ENCODE measurements at regions not wholly inside any gene's neighbourhood (a gene's known extent, or its start where the extent isn't known, plus 50 kb on each side); places are given as distances from the start of the nearest gene placed in this dataset.

DNA sequence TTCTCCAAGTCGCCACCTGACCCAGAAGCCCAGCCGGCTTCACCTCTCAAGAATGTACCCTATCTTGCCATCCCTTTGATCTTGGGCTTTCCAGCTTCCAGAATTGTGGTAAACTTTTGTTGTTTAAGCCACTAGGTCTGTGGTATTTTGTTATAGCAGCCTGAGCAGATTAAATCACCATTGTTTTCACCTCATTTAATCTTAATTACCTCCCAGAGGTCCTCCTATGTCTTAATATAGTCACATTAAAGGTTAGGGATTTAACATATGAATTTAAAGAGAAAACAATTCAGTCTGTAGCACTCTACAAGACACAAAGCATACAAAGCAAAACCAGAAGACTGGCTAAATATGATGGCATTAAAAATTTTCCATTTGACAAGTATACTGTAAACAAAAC lies 123.4 kb upstream of the CADM2 start:
- 74 to 81% (median 78%) methylated on average over 2 of the region's 2 CpGs for WGBS, 4 donors
- Histone ChIP-seq H3K4me3 (no peak overlapping the region), H3K27me3 (no peaks in the 10 kb centered on the region), H3K27ac (no peak overlapping the region), H3K4me1 (no peaks in the 10 kb centered on the region), H3K36me3 (no peaks in the 10 kb centered on the region), H3K9me3 (no peaks in the 10 kb centered on the region)
- TF ChIP-seq, protein P1, sequence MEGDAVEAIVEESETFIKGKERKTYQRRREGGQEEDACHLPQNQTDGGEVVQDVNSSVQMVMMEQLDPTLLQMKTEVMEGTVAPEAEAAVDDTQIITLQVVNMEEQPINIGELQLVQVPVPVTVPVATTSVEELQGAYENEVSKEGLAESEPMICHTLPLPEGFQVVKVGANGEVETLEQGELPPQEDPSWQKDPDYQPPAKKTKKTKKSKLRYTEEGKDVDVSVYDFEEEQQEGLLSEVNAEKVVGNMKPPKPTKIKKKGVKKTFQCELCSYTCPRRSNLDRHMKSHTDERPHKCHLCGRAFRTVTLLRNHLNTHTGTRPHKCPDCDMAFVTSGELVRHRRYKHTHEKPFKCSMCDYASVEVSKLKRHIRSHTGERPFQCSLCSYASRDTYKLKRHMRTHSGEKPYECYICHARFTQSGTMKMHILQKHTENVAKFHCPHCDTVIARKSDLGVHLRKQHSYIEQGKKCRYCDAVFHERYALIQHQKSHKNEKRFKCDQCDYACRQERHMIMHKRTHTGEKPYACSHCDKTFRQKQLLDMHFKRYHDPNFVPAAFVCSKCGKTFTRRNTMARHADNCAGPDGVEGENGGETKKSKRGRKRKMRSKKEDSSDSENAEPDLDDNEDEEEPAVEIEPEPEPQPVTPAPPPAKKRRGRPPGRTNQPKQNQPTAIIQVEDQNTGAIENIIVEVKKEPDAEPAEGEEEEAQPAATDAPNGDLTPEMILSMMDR (IDR thresholded peaks at IDR 0.05), result no peak
- TF ChIP-seq POLR2A (IDR thresholded peaks at IDR 0.05), result no peak
- intact Hi-C loops (cut with DNase I), result no loop called here
- ATAC-seq (no peak), DNase-seq (no peak)

DNA sequence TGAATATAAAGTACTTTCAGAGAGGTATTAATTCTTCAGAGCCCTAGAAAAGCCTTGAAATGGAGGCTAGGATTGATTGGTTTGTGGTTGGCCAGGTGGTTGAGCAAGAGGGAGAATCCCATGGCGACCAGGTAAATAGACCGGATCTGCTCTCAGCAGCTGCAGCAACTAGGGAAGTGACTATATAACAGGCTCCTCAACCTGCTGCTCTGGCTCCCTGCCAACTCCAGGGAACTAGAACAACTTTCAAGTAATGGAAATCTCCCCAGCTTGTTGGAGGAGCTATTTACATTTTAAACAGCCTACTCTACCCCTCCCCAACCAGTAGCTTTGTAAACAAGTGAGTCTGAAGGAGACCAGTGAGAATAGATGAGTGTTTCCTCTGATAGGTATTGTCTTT lies 121.8 kb upstream of the CADM2 start:
- no peak for TF ChIP-seq POLR2A (IDR thresholded peaks at IDR 0.05)
- TF ChIP-seq, protein P1 (IDR thresholded peaks at IDR 0.05), result no peak
- intact Hi-C loops (cut with DNase I), result no loop called here
- no peaks in the 10 kb centered on the region for H3K36me3 ChIP-seq
- WGBS, 4 donors, result 5 to 20% (median 19%) methylated on average over 2 of the region's 2 CpGs
- ATAC-seq (no peak), DNase-seq (no peak)
- H3K27me3 ChIP-seq, result no peaks in the 10 kb centered on the region
- no peak overlapping the region for H3K27ac ChIP-seq
- no peak overlapping the region for H3K4me3 ChIP-seq
- H3K9me3 ChIP-seq, result no peaks in the 10 kb centered on the region
- H3K4me1 ChIP-seq, result no peaks in the 10 kb centered on the region

DNA sequence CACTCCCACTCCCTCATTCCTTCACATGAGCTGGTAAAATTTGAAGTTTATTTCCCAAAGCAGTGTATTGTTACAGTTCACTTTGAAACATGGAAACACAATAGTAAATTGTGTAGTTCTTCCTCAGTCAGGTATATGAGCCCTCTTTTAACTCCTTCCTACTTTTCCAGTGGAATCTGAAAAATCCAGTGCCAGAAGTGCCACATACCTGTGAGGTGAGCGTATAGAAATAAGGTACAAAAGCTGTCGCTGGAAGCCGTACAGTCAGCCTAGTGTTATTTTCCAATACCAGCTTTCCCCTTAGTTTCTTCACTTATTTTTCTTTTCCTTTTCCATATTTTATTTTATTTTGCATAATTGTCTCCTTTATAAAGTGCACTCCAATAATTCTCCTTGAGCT lies 81.7 kb upstream of the CADM2 start:
- no peak for TF ChIP-seq POLR2A (IDR thresholded peaks at IDR 0.05)
- TF ChIP-seq, protein P1 (IDR thresholded peaks at IDR 0.05), result no peak

DNA sequence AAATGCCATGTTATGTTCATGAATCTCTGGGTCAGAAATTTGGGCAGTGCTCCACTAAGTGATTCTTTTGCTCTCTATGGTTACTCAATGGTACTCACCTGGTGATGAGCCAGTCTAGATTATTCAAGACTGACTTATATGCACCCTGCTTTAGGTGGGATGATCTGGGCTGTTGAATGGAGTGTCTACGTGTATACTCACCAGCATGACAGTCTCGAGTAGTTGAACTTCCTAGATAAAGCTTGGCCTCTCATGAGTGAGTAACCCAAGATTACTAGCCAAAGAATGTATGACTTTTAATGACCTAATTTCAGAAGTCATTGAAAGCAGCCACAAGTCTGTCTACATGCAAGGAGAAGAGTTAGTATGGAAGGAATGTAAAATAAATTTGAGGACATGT lies 77.5 kb upstream of the CADM2 start:
- 63 to 84% (median 68%) methylated on average over 2 of the region's 2 CpGs for WGBS, 4 donors
- H3K27ac ChIP-seq, result no peak overlapping the region
- no peaks in the 10 kb centered on the region for H3K9me3 ChIP-seq
- no peak for ATAC-seq
- intact Hi-C loops (cut with DNase I), result no loop called here
- H3K27me3 ChIP-seq, result no peaks in the 10 kb centered on the region
- H3K36me3 ChIP-seq, result no peaks in the 10 kb centered on the region
- no peaks in the 10 kb centered on the region for H3K4me1 ChIP-seq
- TF ChIP-seq, protein P1 (IDR thresholded peaks at IDR 0.05), result no peak
- TF ChIP-seq POLR2A (IDR thresholded peaks at IDR 0.05), result no peak
- no peak overlapping the region for H3K4me3 ChIP-seq
- no peak for DNase-seq

More for the DNA sequence above, 81.7 kb upstream of the CADM2 start:
- no peak for DNase-seq
- Histone ChIP-seq H3K27me3 (no peaks in the 10 kb centered on the region), H3K9me3 (no peaks in the 10 kb centered on the region), H3K4me3 (no peak overlapping the region), H3K36me3 (no peaks in the 10 kb centered on the region), H3K4me1 (no peaks in the 10 kb centered on the region), H3K27ac (no peak overlapping the region)
- 82 to 89% (median 88%) methylated on average over 3 of the region's 3 CpGs for WGBS, 4 donors
- no peak for ATAC-seq
- intact Hi-C loops (cut with DNase I), result no loop called here
